IPS DF 4.7 (cell line): ENCODE measurements at regions not wholly inside any gene's neighbourhood (a gene's known extent, or its start where the extent isn't known, plus 50 kb on each side); places are given as distances from the start of the nearest gene placed in this dataset.

Source experiments
- DNase-seq: peaks from one replicate; pipeline ENCODE4 v3.0.0-alpha.2; 2013; ENCODE audit warnings: low spot score; ENCODE audit errors: extremely low read depth

GRCh38 chr1:219801156-219801820 lies 127.1 kb downstream of the SLC30A10 start:
- DNase-seq = no peak

DNA sequence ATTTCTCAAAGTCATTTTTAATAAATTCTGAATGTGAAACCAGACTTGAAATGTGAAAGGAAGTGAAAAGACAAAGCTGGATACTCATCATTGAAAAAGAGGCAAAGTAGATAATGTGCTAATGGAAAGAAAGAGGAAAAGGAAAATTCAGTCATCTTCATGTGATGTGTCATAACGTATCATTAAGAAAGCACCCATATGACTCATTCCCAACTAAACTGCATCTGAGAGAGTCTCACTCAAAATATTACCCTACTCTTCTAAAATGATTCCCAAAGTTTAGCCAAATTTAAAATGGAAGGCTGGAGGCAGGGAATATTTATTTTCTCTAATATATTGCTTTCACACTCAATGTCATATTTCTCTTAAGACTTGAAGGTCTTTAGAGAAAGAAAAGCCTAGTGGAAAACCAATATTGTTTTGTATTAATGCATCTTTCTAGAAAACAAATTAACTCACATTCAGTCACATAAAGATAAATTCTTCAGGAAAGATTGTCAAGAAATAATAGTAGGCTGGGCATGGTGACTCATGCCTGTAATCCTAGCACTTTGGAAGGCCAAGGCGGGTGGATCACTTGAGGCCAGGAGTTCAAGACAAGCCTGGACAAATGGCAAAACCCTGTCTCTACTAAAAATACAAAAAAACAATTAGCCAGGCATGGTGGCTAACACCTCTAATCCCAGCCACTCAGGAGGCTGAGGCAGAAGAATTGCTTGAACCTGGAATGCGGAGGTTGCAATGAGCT lies 129.9 kb downstream of the SLC30A10 start:
- no peak for DNase-seq

GRCh38 chr1:219797683-219798082 lies 130.7 kb downstream of the SLC30A10 start:
- DNase-seq = no peak

GRCh38 chr1:219797009-219797408 lies 131.3 kb downstream of the SLC30A10 start:
- no peak for DNase-seq

GRCh38 chr1:219795363-219795917 lies 132.9 kb downstream of the SLC30A10 start:
- no peak for DNase-seq

GRCh38 chr1:219794085-219794743 lies 134.1 kb downstream of the SLC30A10 start:
- DNase-seq = no peak

DNA sequence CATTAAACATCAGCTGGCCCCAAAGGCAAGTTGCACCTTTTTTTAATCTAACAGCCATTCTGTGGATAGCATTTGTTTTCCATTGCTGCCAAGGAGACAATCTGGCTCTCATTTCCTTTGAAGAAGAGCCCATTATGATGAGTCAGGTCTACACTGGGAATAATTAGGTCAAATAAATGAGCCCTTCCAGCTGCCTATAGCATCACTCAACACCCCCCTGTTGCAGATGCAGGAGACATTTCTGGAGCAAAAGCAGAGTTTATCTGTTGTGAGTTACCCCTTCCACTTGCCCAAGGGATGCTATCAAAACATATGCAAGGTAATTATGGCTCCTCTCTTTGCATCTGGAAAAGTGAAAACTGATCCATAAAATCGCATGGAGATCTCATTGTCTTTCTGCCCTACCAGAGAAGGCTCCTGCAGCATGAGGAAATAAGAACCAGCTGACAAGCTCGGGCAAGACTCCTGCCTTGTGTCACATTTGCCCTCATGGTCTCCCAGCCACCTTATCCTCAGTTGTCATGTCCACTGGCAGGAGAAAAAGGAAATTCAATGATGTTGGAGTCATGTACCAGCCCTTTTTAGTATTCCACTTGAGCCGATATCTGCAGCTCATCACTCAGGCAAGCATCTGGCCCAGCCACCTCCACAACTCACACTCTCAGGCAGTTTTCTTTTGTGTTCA lies 135.9 kb downstream of the SLC30A10 start:
- no peak for DNase-seq

- no peak for DNase-seq
Measured at GRCh38 chr1:219791766-219792165, 136.6 kb downstream of the SLC30A10 start.

- no peak for DNase-seq
Measured at GRCh38 chr1:219790834-219791615, 137.3 kb downstream of the SLC30A10 start.

- DNase-seq = no peak
Measured at GRCh38 chr1:219788700-219789099, 139.7 kb downstream of the SLC30A10 start.

DNA sequence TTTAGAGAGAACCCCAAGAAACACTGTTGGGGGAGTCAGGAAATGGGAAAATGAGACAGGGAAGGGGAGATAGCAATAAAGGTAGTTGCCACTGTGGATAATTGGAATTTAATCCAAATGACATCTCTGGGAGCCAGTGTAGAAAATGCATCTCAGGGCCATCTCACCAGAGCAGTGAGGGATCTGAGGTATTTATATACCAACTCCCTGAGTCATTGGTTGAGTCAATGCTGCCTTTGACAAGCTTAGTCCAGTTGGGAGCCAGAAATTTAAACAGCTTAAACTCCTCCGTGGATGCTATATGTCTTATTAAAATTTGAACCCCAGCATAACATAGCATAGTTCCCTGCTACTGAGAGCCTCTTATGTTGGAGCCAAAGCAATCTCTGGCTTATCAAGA lies 140.3 kb downstream of the SLC30A10 start:
- DNase-seq = no peak

DNA sequence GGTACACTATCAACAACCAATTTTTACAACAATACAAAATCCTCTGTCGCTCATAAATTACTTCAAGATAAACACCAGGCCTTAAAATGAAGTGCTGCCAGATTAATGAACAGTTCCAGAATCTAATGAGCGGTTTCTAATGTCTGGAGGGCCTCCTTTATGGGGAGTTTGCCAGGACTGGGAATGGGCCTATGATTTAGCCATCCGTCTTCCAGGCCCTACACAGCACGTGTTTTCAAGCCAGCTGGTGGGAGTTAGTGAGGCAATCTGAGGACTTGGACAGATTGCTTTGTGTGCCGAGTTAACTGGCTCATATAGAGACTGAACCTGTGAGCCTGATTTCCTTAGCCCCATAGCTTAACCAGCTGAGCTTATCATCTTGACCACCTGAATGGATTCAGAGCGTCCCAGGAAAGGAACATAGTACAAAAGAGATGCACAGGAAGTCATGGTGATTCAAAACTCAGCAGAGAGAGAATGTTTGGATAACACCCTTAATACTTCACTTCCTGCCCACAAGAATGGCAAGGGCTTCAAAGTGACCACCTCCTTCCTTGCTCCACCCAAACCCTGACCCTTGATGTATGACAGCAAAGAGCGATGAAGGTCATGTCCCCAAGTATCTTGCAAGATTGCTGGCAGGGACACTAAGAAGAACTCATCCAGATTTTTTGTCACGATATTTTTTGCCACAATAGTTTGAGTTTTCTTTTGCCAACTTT lies 143.5 kb downstream of the SLC30A10 start:
- no peak for DNase-seq

DNA sequence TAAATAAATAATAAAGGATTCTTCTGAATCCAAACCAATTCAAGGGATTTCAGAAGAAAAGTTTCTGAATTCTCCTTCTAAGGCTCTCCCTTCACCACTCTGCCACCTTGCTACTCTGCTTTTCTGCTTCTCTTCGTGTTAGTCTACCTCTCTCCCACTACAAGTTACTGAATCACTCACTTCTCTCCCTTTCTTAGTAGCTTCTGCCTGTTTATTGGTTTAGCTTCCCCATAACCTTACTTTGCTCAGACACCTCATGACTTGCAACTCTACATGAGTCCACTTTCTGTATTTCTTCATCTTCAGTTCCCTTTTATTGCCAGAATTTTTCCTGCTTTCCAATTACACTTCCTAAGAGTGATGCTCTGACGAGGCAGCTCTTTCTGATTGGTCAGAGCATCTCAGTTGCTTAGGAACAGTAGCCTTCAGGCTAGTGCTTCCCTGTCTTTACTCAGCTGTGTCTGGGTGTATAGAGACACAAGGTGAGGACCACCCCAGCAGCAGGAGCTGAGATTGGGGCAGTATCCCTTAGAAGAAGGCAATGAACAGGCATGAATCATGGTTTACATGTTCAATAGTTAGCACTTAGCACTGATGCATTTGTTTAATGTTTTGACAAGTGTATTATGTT lies 144.6 kb downstream of the SLC30A10 start:
- DNase-seq = no peak

DNA sequence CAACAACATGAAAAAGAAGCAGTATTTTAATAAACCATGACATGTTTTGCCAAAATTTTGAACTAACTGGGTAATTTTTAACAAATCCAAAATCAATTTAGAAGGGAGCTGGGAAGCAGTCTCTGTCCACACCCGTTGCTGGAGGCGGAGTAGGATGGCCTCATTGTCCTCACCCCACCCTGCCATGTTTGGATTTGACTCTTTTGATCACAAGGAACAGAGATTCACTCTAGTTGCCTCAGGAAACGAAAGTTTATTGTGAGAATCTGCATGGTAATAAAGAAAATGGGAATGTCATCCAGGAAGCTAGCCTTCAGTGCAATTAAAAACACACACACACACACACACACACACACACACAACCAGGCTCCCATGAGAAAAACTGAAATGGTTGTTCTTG lies 145.4 kb downstream of the SLC30A10 start:
- DNase-seq = no peak

DNA sequence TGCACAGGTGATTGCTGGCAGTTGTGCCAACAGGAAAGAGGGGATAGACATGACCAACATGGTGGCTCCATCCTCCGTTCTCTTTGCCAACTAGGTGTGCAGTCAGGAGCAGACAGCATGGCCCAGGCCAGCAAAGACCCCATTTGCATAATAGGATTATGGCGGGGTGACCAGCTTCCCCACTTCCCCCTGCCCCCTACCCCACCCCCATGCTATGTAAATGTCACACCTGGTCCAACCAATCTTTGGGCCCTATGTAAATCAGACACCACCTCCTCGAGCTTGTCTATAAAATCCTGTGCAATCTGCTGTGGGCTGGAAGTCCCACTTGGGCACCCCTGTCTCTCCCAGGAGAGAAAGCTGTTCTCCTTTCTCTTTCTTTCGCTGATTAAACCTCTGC lies 146.0 kb downstream of the SLC30A10 start:
- no peak for DNase-seq

DNA sequence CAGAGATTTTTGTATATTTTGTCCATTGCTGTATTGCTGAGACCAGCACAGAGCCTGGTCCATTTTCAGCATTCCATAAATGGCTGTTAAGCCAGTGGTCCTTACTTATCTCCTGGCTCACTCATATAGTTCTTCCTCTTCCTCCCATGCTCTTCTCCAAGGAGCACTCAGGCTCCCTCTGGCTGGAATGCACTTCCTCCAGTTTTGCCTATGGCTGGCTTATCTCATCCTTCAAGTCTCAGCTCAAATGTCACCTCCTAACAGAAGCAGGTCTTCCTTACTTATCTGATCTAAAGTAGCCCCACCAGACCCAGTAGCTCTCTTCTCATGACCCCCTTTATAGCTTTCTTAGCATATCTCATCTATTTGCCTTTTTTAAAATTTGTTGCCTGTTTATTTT lies 146.9 kb downstream of the SLC30A10 start:
- no peak for DNase-seq

GRCh38 chr1:219778793-219779369 lies 149.5 kb downstream of the SLC30A10 start:
- DNase-seq = no peak

- no peak for DNase-seq
Measured at GRCh38 chr1:219778110-219778509, 150.2 kb downstream of the SLC30A10 start.

DNA sequence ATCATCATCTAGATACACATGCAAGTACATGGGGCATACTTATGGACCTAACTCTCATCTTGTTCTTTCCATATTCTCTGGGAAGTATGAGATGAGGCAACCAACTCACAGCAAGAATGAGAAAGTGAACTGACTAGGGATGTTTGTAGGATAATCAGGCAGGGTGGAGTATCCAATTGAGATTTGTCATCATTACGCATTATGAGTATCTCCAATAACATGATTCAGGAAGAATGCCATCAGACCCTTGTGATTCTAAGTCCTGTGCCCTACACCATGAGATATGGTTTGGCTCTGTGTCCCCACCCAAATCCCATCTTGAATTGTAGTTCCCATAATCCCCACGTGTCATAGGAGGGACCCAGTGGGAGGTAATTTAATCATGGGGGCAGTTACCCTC lies 154.0 kb downstream of the SLC30A10 start:
- no peak for DNase-seq
